ENCODE measurements at regions not wholly inside any gene's neighbourhood (a gene's known extent, or its start where the extent isn't known, plus 50 kb on each side); places are given as distances from the start of the nearest gene placed in this dataset.

DNA sequence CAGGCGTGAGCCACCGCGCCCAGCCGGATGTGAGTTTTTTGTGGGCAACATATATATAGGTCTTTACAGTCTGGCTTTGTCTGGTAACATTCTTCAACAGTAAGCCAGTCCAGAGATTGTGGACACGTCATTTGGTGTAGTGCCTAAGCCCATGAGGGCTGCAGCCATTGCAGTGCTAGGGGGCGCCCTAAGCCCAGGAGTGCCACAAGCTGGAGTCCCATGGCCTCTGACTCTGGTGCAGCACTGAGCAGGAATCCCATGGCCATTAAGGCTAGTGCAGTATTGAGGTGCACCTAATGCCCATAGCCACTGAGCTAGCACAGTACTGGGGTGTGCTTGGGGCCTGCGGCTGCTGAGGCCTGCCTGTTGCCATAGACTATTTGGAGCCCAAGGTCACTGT lies 136.4 kb upstream of the NDN start:
- Histone ChIP-seq H3K4me3 (ENCODE audit: low read depth, low read length) (no peak overlapping the region), H3K9me3 (ENCODE audit: severe bottlenecking) (no peaks in the 10 kb centered on the region), H3K36me3 (no peaks in the 10 kb centered on the region), H3K27me3 (ENCODE audit: insufficient read depth, low read depth, severe bottlenecking) (no peaks in the 10 kb centered on the region), H3K27ac (no peak overlapping the region)
- TF ChIP-seq, protein P1, sequence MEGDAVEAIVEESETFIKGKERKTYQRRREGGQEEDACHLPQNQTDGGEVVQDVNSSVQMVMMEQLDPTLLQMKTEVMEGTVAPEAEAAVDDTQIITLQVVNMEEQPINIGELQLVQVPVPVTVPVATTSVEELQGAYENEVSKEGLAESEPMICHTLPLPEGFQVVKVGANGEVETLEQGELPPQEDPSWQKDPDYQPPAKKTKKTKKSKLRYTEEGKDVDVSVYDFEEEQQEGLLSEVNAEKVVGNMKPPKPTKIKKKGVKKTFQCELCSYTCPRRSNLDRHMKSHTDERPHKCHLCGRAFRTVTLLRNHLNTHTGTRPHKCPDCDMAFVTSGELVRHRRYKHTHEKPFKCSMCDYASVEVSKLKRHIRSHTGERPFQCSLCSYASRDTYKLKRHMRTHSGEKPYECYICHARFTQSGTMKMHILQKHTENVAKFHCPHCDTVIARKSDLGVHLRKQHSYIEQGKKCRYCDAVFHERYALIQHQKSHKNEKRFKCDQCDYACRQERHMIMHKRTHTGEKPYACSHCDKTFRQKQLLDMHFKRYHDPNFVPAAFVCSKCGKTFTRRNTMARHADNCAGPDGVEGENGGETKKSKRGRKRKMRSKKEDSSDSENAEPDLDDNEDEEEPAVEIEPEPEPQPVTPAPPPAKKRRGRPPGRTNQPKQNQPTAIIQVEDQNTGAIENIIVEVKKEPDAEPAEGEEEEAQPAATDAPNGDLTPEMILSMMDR (IDR thresholded peaks at IDR 0.05; ENCODE audit: low read depth, low read length), result peak; percentile 84
- peak; percentile 73 for DNase-seq

DNA sequence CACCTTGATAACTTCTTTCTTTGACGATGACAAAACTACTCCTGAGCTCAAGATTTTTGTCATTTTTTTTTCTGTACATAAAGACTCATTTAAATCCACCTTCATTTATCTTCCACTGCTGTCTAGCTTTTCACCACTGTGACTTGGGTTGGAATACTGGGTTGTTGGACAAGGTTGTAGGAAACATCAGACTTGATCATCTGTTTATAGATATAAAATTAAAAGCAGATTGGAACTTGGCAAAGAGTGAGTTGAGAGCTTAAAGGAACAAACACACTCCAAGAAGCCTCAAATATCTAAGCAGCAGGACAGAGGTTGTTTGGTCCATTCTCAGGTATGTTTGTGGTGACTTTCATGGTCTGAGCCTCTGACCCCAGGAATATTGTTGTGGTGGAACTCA lies 141.7 kb upstream of the NDN start:
- no peaks in the 10 kb centered on the region for H3K36me3 ChIP-seq

DNA sequence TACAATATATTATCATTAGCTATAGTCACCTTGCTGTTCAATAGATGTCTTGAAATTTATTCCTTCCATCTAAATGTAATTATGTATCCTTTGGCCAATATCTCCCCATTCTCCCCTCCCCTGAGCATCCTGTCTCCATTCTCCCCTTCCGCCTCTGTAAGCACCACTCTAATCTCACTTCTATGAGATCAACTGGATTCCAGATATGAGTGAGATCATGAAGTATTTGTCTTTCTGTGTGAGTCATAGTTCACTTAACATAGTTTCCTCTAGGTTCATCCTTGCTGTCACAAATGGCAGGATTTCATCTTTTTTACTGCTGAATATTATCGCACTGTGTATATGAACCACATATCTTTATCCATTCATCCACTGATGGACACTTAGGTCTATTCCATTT lies 148.8 kb upstream of the NDN start:
- DNase-seq, result no peak
- TF ChIP-seq, protein P1 (IDR thresholded peaks at IDR 0.05; ENCODE audit: low read depth, low read length), result no peak
- no peaks in the 10 kb centered on the region for H3K36me3 ChIP-seq
- peaks cover 2% of the 10 kb centered on the region for H3K27me3 ChIP-seq (ENCODE audit: insufficient read depth, low read depth, severe bottlenecking)
- H3K4me3 ChIP-seq (ENCODE audit: low read depth, low read length), result no peak overlapping the region
- no peak overlapping the region for H3K27ac ChIP-seq
- no peaks in the 10 kb centered on the region for H3K9me3 ChIP-seq (ENCODE audit: severe bottlenecking)

More for the DNA sequence above, 141.7 kb upstream of the NDN start:
- TF ChIP-seq, protein P1 (IDR thresholded peaks at IDR 0.05; ENCODE audit: low read depth, low read length), result no peak
- DNase-seq, result no peak
- Histone ChIP-seq H3K4me3 (ENCODE audit: low read depth, low read length) (no peak overlapping the region), H3K9me3 (ENCODE audit: severe bottlenecking) (no peaks in the 10 kb centered on the region), H3K27me3 (ENCODE audit: insufficient read depth, low read depth, severe bottlenecking) (no peaks in the 10 kb centered on the region), H3K27ac (no peak overlapping the region)

DNA sequence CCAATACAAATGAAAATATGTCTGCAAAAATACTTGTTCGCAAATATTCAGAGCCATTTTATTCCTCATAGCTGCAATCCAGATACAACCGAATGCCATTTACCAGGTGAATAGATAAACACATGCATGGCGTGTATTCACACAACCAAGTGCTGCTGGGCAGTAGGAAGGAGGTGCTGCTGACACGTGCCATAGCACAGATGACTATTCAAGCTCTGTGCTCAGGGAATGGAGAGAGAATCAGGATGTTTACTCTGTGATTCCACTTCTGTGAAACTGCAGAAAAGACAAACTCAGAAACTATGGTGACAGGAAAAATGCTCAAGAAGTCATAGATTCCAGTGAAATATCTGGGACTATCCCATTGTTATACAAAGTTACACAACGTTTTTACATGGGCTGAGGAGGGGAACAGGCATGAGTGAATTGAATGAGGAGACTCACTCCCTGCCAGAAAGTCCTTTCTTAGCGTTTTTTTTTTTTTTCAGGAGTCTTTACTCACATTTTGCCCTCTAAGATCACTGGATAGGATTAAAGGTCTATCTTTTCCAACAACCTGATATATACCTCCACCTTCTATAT lies 152.9 kb upstream of the NDN start:
- Histone ChIP-seq H3K4me3 (ENCODE audit: low read depth, low read length) (no peak overlapping the region), H3K9me3 (ENCODE audit: severe bottlenecking) (no peaks in the 10 kb centered on the region), H3K27me3 (ENCODE audit: insufficient read depth, low read depth, severe bottlenecking) (peaks cover 2% of the 10 kb centered on the region), H3K27ac (no peak overlapping the region), H3K36me3 (no peaks in the 10 kb centered on the region)
- DNase-seq, result no peak
- TF ChIP-seq, protein P1 (IDR thresholded peaks at IDR 0.05; ENCODE audit: low read depth, low read length), result no peak

DNA sequence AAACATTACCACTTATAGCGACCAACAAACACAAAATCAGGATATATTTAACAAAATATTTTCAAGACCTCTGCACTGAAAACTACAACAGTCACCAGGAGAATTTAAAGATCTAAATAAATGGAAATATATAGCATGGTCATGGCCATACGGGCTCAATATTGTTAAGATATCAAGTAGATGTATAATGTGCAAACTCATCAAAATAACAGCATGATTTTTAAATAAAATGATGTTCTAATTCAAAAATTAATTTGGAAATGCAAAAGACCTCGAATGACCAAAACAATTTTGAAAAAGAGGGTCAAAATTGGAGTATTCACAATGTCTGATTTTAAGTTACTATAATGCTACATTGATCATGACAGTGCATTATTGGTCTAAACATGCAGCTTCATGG lies 159.1 kb upstream of the NDN start:
- DNase-seq, result no peak
- Histone ChIP-seq H3K27me3 (ENCODE audit: insufficient read depth, low read depth, severe bottlenecking) (no peaks in the 10 kb centered on the region), H3K27ac (no peak overlapping the region), H3K9me3 (ENCODE audit: severe bottlenecking) (no peaks in the 10 kb centered on the region), H3K4me3 (ENCODE audit: low read depth, low read length) (no peak overlapping the region), H3K36me3 (no peaks in the 10 kb centered on the region)
- TF ChIP-seq, protein P1 (IDR thresholded peaks at IDR 0.05; ENCODE audit: low read depth, low read length), result no peak

DNA sequence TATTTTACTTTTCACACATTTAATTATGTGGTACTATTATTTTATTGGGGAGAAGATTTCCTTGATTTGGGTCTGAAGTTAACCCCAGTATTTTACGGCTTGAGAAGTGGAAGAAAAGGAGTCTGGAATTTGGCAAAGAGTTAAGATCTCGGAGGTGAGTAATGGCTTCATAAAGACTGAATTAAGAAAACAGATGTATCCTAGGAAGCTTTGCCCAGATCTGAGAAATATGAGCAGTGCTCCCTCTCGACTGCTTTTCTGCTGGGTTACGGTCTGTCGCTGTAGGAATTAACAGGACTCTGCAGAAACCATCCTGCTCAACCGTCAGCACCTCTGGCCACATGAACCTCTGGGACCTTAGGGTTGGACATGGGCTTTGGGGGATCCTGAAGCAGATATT lies 163.6 kb upstream of the NDN start:
- DNase-seq, result no peak
- Histone ChIP-seq H3K4me3 (ENCODE audit: low read depth, low read length) (no peak overlapping the region), H3K27me3 (ENCODE audit: insufficient read depth, low read depth, severe bottlenecking) (no peaks in the 10 kb centered on the region), H3K9me3 (ENCODE audit: severe bottlenecking) (no peaks in the 10 kb centered on the region), H3K36me3 (no peaks in the 10 kb centered on the region), H3K27ac (no peak overlapping the region)
- TF ChIP-seq, protein P1 (IDR thresholded peaks at IDR 0.05; ENCODE audit: low read depth, low read length), result no peak
